Left cardiac atrium (tissue), 4 donors: ENCODE measurements at regions not wholly inside any gene's neighbourhood (a gene's known extent, or its start where the extent isn't known, plus 50 kb on each side); places are given as distances from the start of the nearest gene placed in this dataset.
"Not testable (repeated sequence)": the region's sequence is repeated elsewhere in the genome, so short reads cannot be mapped to it uniquely, and the experiment has no call there.

Experiments
- ATAC-seq, 2 donors: fragments of 200-7000 bp; cut with Tn5 transposase; one replicate each; pipeline ENCODE4 v1.9.1; 2020; ENCODE audit warnings: mild to moderate bottlenecking in 2 of 2, moderate library complexity in 2 of 2
- DNase-seq: peaks from one replicate; pipeline ENCODE4 v3.0.0-alpha.2; 2020
- intact Hi-C, 2 donors: fragments of 100-400 bp; cut with DNase I; formaldehyde crosslinking; loops; one replicate each; pipeline versions ENCODE4 v1.14.1 to v1.15.1; 2022 to 2023
- donor health status: DM: no; HTN: yes; CAD: no.
- donor health status: DM: no; HTN: yes; CAD: no; lungs with severe emphysema.
- donor health status: DM: yes; HTN: yes; CAD: no.
- donor health status: Dilated cardiomyopathy.

GRCh38 chr2:180709392-180710145, 270.8 kb upstream of the UBE2E3 start:
- intact Hi-C loops, result no loop called here
- ATAC-seq, result no peak

GRCh38 chr2:180707884-180708205, 272.6 kb upstream of the UBE2E3 start:
- no peak for ATAC-seq
- intact Hi-C loops, result no loop called here
- DNase-seq, result no peak

More at GRCh38 chr2:180709392-180710145, 270.8 kb upstream of the UBE2E3 start:
- DNase-seq, result no peak

- intact Hi-C loops, result no loop called here
- ATAC-seq, result no peak
- DNase-seq, result no peak
Measured at GRCh38 chr2:180707175-180707883, 273.1 kb upstream of the UBE2E3 start.

GRCh38 chr2:180706694-180707093, 273.7 kb upstream of the UBE2E3 start:
- DNase-seq, result no peak
- ATAC-seq, result no peak
- intact Hi-C loops, result no loop called here

GRCh38 chr2:180705551-180705950, 274.9 kb upstream of the UBE2E3 start:
- DNase-seq (no peak), ATAC-seq (no peak)
- intact Hi-C loops, result no loop called here

- intact Hi-C loops, result no loop called here
- ATAC-seq (no peak), DNase-seq (no peak)
Measured at GRCh38 chr2:180705122-180705521, 275.3 kb upstream of the UBE2E3 start.

GRCh38 chr2:180699657-180700361, 280.6 kb upstream of the UBE2E3 start:
- no peak for DNase-seq
- ATAC-seq, result no peak
- intact Hi-C loops, result no loop called here

GRCh38 chr2:180698668-180699067, 281.7 kb upstream of the UBE2E3 start:
- no peak for DNase-seq
- no peak for ATAC-seq
- intact Hi-C loops, result no loop called here

GRCh38 chr2:180695586-180696401, 284.6 kb upstream of the UBE2E3 start:
- intact Hi-C loops, result no loop called here
- no peak for DNase-seq
- no peak for ATAC-seq

GRCh38 chr2:180694445-180695421, 285.7 kb upstream of the UBE2E3 start:
- intact Hi-C loops, result no loop called here
- DNase-seq, result no peak
- ATAC-seq, result no peak

- intact Hi-C loops, result no loop called here
- no peak for ATAC-seq
Measured at GRCh38 chr2:180692322-180692721, 288.1 kb upstream of the UBE2E3 start.

GRCh38 chr2:180691855-180692223, 288.6 kb upstream of the UBE2E3 start:
- ATAC-seq, DNase-seq, intact Hi-C loops: not testable (repeated sequence)

More at GRCh38 chr2:180692322-180692721, 288.1 kb upstream of the UBE2E3 start:
- DNase-seq, result no peak

GRCh38 chr2:180691186-180691854, 289.1 kb upstream of the UBE2E3 start:
- intact Hi-C loops, ATAC-seq, DNase-seq: not testable (repeated sequence)

- intact Hi-C loops, result no loop called here
- no peak for ATAC-seq
- DNase-seq, result no peak
Measured at GRCh38 chr2:180690611-180691010, 289.8 kb upstream of the UBE2E3 start.

GRCh38 chr2:180682871-180683270, 297.5 kb upstream of the UBE2E3 start:
- DNase-seq, result no peak
- intact Hi-C loops, result no loop called here
- no peak for ATAC-seq

- no peak for ATAC-seq
- no peak for DNase-seq
- intact Hi-C loops, result no loop called here
Measured at GRCh38 chr2:180679693-180680092, 300.7 kb upstream of the UBE2E3 start.

GRCh38 chr2:180678625-180678972, 301.8 kb upstream of the UBE2E3 start:
- ATAC-seq (no peak), DNase-seq (no peak)
- intact Hi-C loops, result no loop called here
